HCT116 (cell line): ENCODE measurements at regions not wholly inside any gene's neighbourhood (a gene's known extent, or its start where the extent isn't known, plus 50 kb on each side); places are given as distances from the start of the nearest gene placed in this dataset.

Experiments
- EZH2 ChIP-seq: fragments of 200-600 bp; sonication (generic); IDR thresholded peaks from 2 replicates; pipeline ENCODE4 v1.6.1; 2017; ENCODE audit warnings: antibody characterized with exemption, mixed run types
- POLR2AphosphoS5 ChIP-seq: IDR thresholded peaks from 2 replicates; pipeline ENCODE4 v1.6.1; 2011; ENCODE audit warnings: mild to moderate bottlenecking, low read depth, low read length, moderate library complexity
- TF ChIP-seq, protein P1 (sequence below): IDR thresholded peaks from 2 replicates; pipeline ENCODE4 v1.6.1; 2012; ENCODE audit warnings: low read depth
- TF ChIP-seq, protein P2 (sequence below), 3 experiments: fragments of 200-600 bp in 1 of 3; sonication (generic) in 1 of 3; IDR thresholded peaks in 2 of 3; conservative IDR thresholded peaks in 1 of 3; 2 replicates each; pipeline ENCODE4 v1.5.1; 2012 to 2017; ENCODE audit warnings: low read depth in 2 of 3, low read length in 2 of 3, antibody characterized with exemption in 1 of 3, borderline replicate concordance in 1 of 3, control low read depth in 1 of 3, mild to moderate bottlenecking in 1 of 3, mixed read lengths in 1 of 3, mixed run types in 1 of 3, moderate library complexity in 1 of 3; ENCODE audit not compliant: insufficient read depth in 1 of 3

- TF ChIP-seq POLR2AphosphoS5 (no peak), EZH2 (no peak)
- TF ChIP-seq, protein P1, sequence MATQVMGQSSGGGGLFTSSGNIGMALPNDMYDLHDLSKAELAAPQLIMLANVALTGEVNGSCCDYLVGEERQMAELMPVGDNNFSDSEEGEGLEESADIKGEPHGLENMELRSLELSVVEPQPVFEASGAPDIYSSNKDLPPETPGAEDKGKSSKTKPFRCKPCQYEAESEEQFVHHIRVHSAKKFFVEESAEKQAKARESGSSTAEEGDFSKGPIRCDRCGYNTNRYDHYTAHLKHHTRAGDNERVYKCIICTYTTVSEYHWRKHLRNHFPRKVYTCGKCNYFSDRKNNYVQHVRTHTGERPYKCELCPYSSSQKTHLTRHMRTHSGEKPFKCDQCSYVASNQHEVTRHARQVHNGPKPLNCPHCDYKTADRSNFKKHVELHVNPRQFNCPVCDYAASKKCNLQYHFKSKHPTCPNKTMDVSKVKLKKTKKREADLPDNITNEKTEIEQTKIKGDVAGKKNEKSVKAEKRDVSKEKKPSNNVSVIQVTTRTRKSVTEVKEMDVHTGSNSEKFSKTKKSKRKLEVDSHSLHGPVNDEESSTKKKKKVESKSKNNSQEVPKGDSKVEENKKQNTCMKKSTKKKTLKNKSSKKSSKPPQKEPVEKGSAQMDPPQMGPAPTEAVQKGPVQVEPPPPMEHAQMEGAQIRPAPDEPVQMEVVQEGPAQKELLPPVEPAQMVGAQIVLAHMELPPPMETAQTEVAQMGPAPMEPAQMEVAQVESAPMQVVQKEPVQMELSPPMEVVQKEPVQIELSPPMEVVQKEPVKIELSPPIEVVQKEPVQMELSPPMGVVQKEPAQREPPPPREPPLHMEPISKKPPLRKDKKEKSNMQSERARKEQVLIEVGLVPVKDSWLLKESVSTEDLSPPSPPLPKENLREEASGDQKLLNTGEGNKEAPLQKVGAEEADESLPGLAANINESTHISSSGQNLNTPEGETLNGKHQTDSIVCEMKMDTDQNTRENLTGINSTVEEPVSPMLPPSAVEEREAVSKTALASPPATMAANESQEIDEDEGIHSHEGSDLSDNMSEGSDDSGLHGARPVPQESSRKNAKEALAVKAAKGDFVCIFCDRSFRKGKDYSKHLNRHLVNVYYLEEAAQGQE, result no peak
- TF ChIP-seq, protein P2, sequence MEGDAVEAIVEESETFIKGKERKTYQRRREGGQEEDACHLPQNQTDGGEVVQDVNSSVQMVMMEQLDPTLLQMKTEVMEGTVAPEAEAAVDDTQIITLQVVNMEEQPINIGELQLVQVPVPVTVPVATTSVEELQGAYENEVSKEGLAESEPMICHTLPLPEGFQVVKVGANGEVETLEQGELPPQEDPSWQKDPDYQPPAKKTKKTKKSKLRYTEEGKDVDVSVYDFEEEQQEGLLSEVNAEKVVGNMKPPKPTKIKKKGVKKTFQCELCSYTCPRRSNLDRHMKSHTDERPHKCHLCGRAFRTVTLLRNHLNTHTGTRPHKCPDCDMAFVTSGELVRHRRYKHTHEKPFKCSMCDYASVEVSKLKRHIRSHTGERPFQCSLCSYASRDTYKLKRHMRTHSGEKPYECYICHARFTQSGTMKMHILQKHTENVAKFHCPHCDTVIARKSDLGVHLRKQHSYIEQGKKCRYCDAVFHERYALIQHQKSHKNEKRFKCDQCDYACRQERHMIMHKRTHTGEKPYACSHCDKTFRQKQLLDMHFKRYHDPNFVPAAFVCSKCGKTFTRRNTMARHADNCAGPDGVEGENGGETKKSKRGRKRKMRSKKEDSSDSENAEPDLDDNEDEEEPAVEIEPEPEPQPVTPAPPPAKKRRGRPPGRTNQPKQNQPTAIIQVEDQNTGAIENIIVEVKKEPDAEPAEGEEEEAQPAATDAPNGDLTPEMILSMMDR (IDR thresholded peaks at IDR 0.05 in 2 of 3, conservative IDR thresholded peaks at IDR 0.05 in 1 of 3; ENCODE audit: borderline replicate concordance in 1 of 3, insufficient read depth in 1 of 3, low read depth in 2 of 3, low read length in 2 of 3), result no peak
Measured at GRCh38 chr4:126182786-126183185, 868.0 kb downstream of the FAT4 start.
